ENCODE measurements at regions not wholly inside any gene's neighbourhood (a gene's known extent, or its start where the extent isn't known, plus 50 kb on each side); places are given as distances from the start of the nearest gene placed in this dataset.

GRCh38 chr13:89816404-89816803 is 1531.1 kb upstream of the MIR17HG start:
- TF ChIP-seq FOXA1 (IDR thresholded peaks at IDR 0.05) (no peak), JUND (IDR thresholded peaks at IDR 0.05) (no peak), RAD21 (IDR thresholded peaks at IDR 0.05) (no peak), ZBTB33 (IDR thresholded peaks at IDR 0.05) (no peak)
- no peaks in the 10 kb centered on the region for H3K4me1 ChIP-seq (ENCODE audit: control insufficient read depth in 4 of 4, insufficient read depth in 4 of 4, low read length in 3 of 4)
- no peaks in the 10 kb centered on the region for H3K9me3 ChIP-seq (ENCODE audit: control insufficient read depth in 4 of 4, low read length in 3 of 4)
- H3K27ac ChIP-seq (ENCODE audit: low read depth in 1 of 2, low read length in 2 of 2): no peak overlapping the region
- no peaks in the 10 kb centered on the region for H3K36me3 ChIP-seq (ENCODE audit: control insufficient read depth in 4 of 4, insufficient read depth in 3 of 4, low read depth in 1 of 4, low read length in 3 of 4)
- no peak for DNase-seq (ENCODE audit: low spot score)
- H3K9ac ChIP-seq (ENCODE audit: low read depth in 1 of 2, low read length in 2 of 2): no peak overlapping the region
- H3K4me3 ChIP-seq (ENCODE audit: low read depth in 1 of 3, low read length in 3 of 3): no peak overlapping the region
- no peaks in the 10 kb centered on the region for H3K27me3 ChIP-seq (ENCODE audit: control insufficient read depth in 4 of 4, insufficient read depth in 4 of 4, low read length in 3 of 4)

DNA sequence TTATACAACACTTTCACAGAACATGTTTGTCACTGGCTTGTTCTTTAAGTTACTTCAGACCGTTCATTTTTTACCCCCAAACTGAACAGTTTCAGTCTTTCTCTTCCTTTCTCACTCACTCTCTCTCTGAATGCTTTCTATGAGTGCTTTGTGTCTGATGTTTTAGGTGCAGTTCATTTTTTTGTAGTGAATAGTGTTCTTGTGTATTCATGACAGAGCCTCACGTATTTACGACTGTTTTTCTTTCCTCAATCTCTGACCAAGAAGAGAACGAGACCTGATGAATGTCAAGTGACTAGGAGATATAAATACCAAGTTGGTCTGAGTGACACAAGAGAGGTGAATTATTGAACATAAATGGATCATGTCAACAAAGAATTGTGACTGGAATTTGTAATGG is 1525.0 kb upstream of the MIR17HG start:
- H3K9me3 ChIP-seq (ENCODE audit: control insufficient read depth in 4 of 4, low read length in 3 of 4): no peaks in the 10 kb centered on the region
- WGBS: 53% methylated on average over 4 of the region's 4 CpGs
- no peak overlapping the region for H3K27ac ChIP-seq (ENCODE audit: low read depth in 1 of 2, low read length in 2 of 2)
- H3K36me3 ChIP-seq (ENCODE audit: control insufficient read depth in 4 of 4, insufficient read depth in 3 of 4, low read depth in 1 of 4, low read length in 3 of 4): no peaks in the 10 kb centered on the region
- no peaks in the 10 kb centered on the region for H3K4me1 ChIP-seq (ENCODE audit: control insufficient read depth in 4 of 4, insufficient read depth in 4 of 4, low read length in 3 of 4)
- H3K4me3 ChIP-seq (ENCODE audit: low read depth in 1 of 3, low read length in 3 of 3): no peak overlapping the region
- TF ChIP-seq FOXA1 (IDR thresholded peaks at IDR 0.05): no peak
- no peak for DNase-seq (ENCODE audit: low spot score)
- H3K9ac ChIP-seq (ENCODE audit: low read depth in 1 of 2, low read length in 2 of 2): no peak overlapping the region
- no peaks in the 10 kb centered on the region for H3K27me3 ChIP-seq (ENCODE audit: control insufficient read depth in 4 of 4, insufficient read depth in 4 of 4, low read length in 3 of 4)

DNA sequence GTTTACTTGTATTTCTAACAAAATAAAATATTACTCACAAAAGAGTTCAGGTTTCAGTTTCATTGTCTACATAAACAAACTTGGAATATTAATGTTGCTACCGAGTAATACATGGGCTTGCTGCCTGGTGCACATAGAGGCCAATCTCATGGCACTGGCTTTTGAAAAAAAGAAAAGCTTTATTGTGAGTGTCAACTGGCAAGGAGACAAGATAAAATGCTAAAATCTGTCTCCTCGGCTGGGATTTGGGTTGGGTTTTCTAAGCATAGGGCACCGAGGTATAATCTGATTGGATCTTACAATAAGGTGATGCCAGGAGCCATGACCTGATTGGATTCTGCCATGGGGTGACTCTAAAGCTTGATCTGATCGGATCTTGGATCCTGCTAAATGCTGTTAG is 1519.9 kb upstream of the MIR17HG start:
- Histone ChIP-seq H3K27me3 (ENCODE audit: control insufficient read depth in 4 of 4, insufficient read depth in 4 of 4, low read length in 3 of 4) (no peaks in the 10 kb centered on the region), H3K4me3 (ENCODE audit: low read depth in 1 of 3, low read length in 3 of 3) (no peak overlapping the region), H3K9me3 (ENCODE audit: control insufficient read depth in 4 of 4, low read length in 3 of 4) (no peaks in the 10 kb centered on the region), H3K27ac (ENCODE audit: low read depth in 1 of 2, low read length in 2 of 2) (no peak overlapping the region), H3K4me1 (ENCODE audit: control insufficient read depth in 4 of 4, insufficient read depth in 4 of 4, low read length in 3 of 4) (no peaks in the 10 kb centered on the region), H3K9ac (ENCODE audit: low read depth in 1 of 2, low read length in 2 of 2) (no peak overlapping the region), H3K36me3 (ENCODE audit: control insufficient read depth in 4 of 4, insufficient read depth in 3 of 4, low read depth in 1 of 4, low read length in 3 of 4) (no peaks in the 10 kb centered on the region)
- DNase-seq (ENCODE audit: low spot score): no peak
- 73% methylated on average over 4 of the region's 4 CpGs for WGBS
- TF ChIP-seq SP1 (IDR thresholded peaks at IDR 0.05) (no peak), ZBTB33 (IDR thresholded peaks at IDR 0.05) (no peak), JUND (IDR thresholded peaks at IDR 0.05) (no peak), EGR1 (IDR thresholded peaks at IDR 0.05; ENCODE audit: low read depth in 2 of 2) (no peak), GABPA (IDR thresholded peaks at IDR 0.05 in 1 of 2, conservative IDR thresholded peaks at IDR 0.05 in 1 of 2) (no peak), FOXA1 (IDR thresholded peaks at IDR 0.05) (no peak), TAF1 (conservative IDR thresholded peaks at IDR 0.05) (no peak), YY1 (IDR thresholded peaks at IDR 0.05) (no peak), HNF4A (conservative IDR thresholded peaks at IDR 0.05) (no peak), MAX (IDR thresholded peaks at IDR 0.05) (no peak)
- TF ChIP-seq, protein P1, sequence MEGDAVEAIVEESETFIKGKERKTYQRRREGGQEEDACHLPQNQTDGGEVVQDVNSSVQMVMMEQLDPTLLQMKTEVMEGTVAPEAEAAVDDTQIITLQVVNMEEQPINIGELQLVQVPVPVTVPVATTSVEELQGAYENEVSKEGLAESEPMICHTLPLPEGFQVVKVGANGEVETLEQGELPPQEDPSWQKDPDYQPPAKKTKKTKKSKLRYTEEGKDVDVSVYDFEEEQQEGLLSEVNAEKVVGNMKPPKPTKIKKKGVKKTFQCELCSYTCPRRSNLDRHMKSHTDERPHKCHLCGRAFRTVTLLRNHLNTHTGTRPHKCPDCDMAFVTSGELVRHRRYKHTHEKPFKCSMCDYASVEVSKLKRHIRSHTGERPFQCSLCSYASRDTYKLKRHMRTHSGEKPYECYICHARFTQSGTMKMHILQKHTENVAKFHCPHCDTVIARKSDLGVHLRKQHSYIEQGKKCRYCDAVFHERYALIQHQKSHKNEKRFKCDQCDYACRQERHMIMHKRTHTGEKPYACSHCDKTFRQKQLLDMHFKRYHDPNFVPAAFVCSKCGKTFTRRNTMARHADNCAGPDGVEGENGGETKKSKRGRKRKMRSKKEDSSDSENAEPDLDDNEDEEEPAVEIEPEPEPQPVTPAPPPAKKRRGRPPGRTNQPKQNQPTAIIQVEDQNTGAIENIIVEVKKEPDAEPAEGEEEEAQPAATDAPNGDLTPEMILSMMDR (IDR thresholded peaks at IDR 0.05; ENCODE audit: low read depth, low read length, missing input control): no peak
- TF ChIP-seq, protein P2, sequence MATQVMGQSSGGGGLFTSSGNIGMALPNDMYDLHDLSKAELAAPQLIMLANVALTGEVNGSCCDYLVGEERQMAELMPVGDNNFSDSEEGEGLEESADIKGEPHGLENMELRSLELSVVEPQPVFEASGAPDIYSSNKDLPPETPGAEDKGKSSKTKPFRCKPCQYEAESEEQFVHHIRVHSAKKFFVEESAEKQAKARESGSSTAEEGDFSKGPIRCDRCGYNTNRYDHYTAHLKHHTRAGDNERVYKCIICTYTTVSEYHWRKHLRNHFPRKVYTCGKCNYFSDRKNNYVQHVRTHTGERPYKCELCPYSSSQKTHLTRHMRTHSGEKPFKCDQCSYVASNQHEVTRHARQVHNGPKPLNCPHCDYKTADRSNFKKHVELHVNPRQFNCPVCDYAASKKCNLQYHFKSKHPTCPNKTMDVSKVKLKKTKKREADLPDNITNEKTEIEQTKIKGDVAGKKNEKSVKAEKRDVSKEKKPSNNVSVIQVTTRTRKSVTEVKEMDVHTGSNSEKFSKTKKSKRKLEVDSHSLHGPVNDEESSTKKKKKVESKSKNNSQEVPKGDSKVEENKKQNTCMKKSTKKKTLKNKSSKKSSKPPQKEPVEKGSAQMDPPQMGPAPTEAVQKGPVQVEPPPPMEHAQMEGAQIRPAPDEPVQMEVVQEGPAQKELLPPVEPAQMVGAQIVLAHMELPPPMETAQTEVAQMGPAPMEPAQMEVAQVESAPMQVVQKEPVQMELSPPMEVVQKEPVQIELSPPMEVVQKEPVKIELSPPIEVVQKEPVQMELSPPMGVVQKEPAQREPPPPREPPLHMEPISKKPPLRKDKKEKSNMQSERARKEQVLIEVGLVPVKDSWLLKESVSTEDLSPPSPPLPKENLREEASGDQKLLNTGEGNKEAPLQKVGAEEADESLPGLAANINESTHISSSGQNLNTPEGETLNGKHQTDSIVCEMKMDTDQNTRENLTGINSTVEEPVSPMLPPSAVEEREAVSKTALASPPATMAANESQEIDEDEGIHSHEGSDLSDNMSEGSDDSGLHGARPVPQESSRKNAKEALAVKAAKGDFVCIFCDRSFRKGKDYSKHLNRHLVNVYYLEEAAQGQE (IDR thresholded peaks at IDR 0.05): no peak

All from liver (tissue), 8 donors.